Epithelial cell of esophagus (primary cell): ENCODE measurements at regions not wholly inside any gene's neighbourhood (a gene's known extent, or its start where the extent isn't known, plus 50 kb on each side); places are given as distances from the start of the nearest gene placed in this dataset.

Source experiments
- DNase-seq: peaks from one replicate; pipeline ENCODE4 v3.0.0; 2010; ENCODE audit warnings: low read depth
- H3K4me3 ChIP-seq: 2 replicates; pipeline ENCODE4 v1.5.1; 2011; ENCODE audit warnings: mild to moderate bottlenecking, low read length, control low read depth
- CTCF ChIP-seq: IDR thresholded peaks from 2 replicates; pipeline ENCODE4 v1.5.1; 2011; ENCODE audit warnings: low read depth, mild to moderate bottlenecking, low read length, control low read depth, inconsistent platforms; ENCODE audit not compliant: insufficient read depth; ENCODE audit errors: missing control alignments

GRCh38 chr21:41605178-41605933 is 97.4 kb upstream of the TMPRSS2 start:
- no peak for TF ChIP-seq CTCF
- DNase-seq: peak; percentile 61
- no peak overlapping the region for H3K4me3 ChIP-seq

GRCh38 chr21:41604583-41605041 is 96.7 kb upstream of the TMPRSS2 start:
- no peak for TF ChIP-seq CTCF
- DNase-seq: no peak
- no peak overlapping the region for H3K4me3 ChIP-seq

GRCh38 chr21:41603476-41603875 is 95.5 kb upstream of the TMPRSS2 start:
- no peak for TF ChIP-seq CTCF
- no peak overlapping the region for H3K4me3 ChIP-seq
- DNase-seq: no peak

- no peak for TF ChIP-seq CTCF
- no peak for DNase-seq
- no peak overlapping the region for H3K4me3 ChIP-seq
Measured at GRCh38 chr21:41602531-41602930, 94.6 kb upstream of the TMPRSS2 start.

- peak; percentile 20 for DNase-seq
- no peak overlapping the region for H3K4me3 ChIP-seq
- TF ChIP-seq CTCF: no peak
Measured at GRCh38 chr21:41601573-41602368, 93.8 kb upstream of the TMPRSS2 start.

GRCh38 chr21:41600961-41601572 is 93.1 kb upstream of the TMPRSS2 start:
- DNase-seq: no peak
- H3K4me3 ChIP-seq: no peak overlapping the region
- no peak for TF ChIP-seq CTCF
